Endothelial cell of umbilical vein (primary cell): ENCODE measurements at regions not wholly inside any gene's neighbourhood (a gene's known extent, or its start where the extent isn't known, plus 50 kb on each side); places are given as distances from the start of the nearest gene placed in this dataset.

Experiments
- FOS ChIP-seq: IDR thresholded peaks from 2 replicates; pipeline ENCODE4 v1.6.1; 2011; ENCODE audit warnings: mild to moderate bottlenecking, low read length, moderate library complexity, borderline replicate concordance; ENCODE audit not compliant: insufficient read depth
- GATA2 ChIP-seq: IDR thresholded peaks from 2 replicates; pipeline ENCODE4 v1.7.0; 2011; ENCODE audit warnings: low read depth, mild to moderate bottlenecking, moderate library complexity, mixed read lengths, low read length; ENCODE audit not compliant: insufficient read length, insufficient read depth
- POLR2A ChIP-seq: IDR thresholded peaks from 2 replicates; pipeline ENCODE4 v1.6.1; 2012; ENCODE audit warnings: low read depth, mild to moderate bottlenecking, control low read depth, low read length
- POLR2AphosphoS5 ChIP-seq: IDR thresholded peaks from 2 replicates; pipeline ENCODE4 v1.6.1; 2012; ENCODE audit warnings: low read depth, mild to moderate bottlenecking, control low read depth, low read length, moderate library complexity; ENCODE audit not compliant: insufficient read depth
- TF ChIP-seq, protein P1 (sequence below), 2 donors: IDR thresholded peaks; 1 replicate in 1 of 2; 2 replicates in 1 of 2; pipeline ENCODE4 v1.5.1; 2011; ENCODE audit warnings: low read length in 2 of 2, mild to moderate bottlenecking in 2 of 2, moderate library complexity in 2 of 2, control low read depth in 1 of 2, inconsistent platforms in 1 of 2, low read depth in 1 of 2; ENCODE audit not compliant: insufficient read depth in 1 of 2; ENCODE audit errors: extremely low read depth in 1 of 2
- TF ChIP-seq, protein P2 (sequence below): IDR thresholded peaks from 2 replicates; pipeline ENCODE4 v1.6.1; 2011; ENCODE audit not compliant: insufficient read depth, insufficient read length

DNA sequence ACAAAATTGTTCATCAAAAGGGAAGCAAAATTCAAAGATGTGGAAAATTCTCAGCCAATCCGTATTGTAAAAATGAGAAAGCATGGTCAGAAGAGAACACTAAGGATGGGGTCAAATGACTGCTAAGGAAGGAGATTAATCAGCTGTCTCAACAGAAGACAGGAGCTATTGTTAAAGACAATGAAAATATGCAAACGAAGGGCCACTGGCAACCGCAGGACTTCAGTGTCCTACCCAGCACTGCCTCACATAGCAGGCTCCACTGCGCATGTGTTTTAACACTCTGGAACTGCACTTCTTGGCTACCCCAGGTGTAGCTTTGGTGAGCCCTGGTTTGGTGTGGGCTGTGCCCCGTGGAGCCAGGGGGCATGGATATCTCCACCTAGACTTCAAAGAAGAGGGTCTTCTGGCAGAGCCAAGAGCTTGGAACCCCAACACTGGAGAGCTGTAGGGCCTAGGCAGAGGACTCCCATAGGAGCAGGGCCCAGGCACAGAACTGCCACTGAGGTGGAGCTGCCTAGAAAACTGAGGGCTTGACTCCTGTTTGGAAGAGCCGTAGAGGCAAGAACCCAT, 176.2 kb upstream of the GDF10 start:
- TF ChIP-seq POLR2A (no peak), GATA2 (no peak), FOS (no peak), POLR2AphosphoS5 (no peak)
- TF ChIP-seq, protein P1, sequence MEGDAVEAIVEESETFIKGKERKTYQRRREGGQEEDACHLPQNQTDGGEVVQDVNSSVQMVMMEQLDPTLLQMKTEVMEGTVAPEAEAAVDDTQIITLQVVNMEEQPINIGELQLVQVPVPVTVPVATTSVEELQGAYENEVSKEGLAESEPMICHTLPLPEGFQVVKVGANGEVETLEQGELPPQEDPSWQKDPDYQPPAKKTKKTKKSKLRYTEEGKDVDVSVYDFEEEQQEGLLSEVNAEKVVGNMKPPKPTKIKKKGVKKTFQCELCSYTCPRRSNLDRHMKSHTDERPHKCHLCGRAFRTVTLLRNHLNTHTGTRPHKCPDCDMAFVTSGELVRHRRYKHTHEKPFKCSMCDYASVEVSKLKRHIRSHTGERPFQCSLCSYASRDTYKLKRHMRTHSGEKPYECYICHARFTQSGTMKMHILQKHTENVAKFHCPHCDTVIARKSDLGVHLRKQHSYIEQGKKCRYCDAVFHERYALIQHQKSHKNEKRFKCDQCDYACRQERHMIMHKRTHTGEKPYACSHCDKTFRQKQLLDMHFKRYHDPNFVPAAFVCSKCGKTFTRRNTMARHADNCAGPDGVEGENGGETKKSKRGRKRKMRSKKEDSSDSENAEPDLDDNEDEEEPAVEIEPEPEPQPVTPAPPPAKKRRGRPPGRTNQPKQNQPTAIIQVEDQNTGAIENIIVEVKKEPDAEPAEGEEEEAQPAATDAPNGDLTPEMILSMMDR (IDR thresholded peaks at IDR 0.05; ENCODE audit: extremely low read depth in 1 of 2, insufficient read depth in 1 of 2, low read depth in 1 of 2, low read length in 2 of 2), result no peak
- TF ChIP-seq, protein P2, sequence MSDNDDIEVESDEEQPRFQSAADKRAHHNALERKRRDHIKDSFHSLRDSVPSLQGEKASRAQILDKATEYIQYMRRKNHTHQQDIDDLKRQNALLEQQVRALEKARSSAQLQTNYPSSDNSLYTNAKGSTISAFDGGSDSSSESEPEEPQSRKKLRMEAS, result no peak
